Cardiac fibroblast (primary cell): ENCODE measurements at regions not wholly inside any gene's neighbourhood (a gene's known extent, or its start where the extent isn't known, plus 50 kb on each side); places are given as distances from the start of the nearest gene placed in this dataset.

Experiments
- DNase-seq, 2 donors: peaks; one replicate each; pipeline versions ENCODE4 v3.0.0 to v3.0.0-alpha.2; 2010; ENCODE audit warnings: low read depth in 2 of 2
- H3K4me3 ChIP-seq, 2 donors: replicated peaks in 1 of 2; 1 replicate in 1 of 2; 2 replicates in 1 of 2; pipeline ENCODE4 v1.5.1; 2011; ENCODE audit warnings: low read depth in 2 of 2, low read length in 2 of 2, mild to moderate bottlenecking in 2 of 2, moderate library complexity in 1 of 2
- CTCF ChIP-seq: IDR thresholded peaks from one replicate; pipeline ENCODE4 v1.5.1; 2011; ENCODE audit warnings: low read depth, mild to moderate bottlenecking, low read length, inconsistent platforms

- no peak overlapping the region for H3K4me3 ChIP-seq
- no peak for TF ChIP-seq CTCF
- no peak for DNase-seq
Measured at GRCh38 chr7:153402721-153403541, 643.4 kb downstream of the ACTR3B start.

- no peak for DNase-seq
- TF ChIP-seq CTCF: no peak
- H3K4me3 ChIP-seq: no peak overlapping the region
Measured at GRCh38 chr7:153404124-153404523, 644.6 kb downstream of the ACTR3B start.

- DNase-seq: no peak
- TF ChIP-seq CTCF: no peak
- H3K4me3 ChIP-seq: no peak overlapping the region
Measured at GRCh38 chr7:153404781-153405279, 645.3 kb downstream of the ACTR3B start.

- TF ChIP-seq CTCF: no peak
- no peak overlapping the region for H3K4me3 ChIP-seq
- DNase-seq: no peak
Measured at GRCh38 chr7:153405704-153406485, 646.3 kb upstream of the DPP6 start.

- DNase-seq: no peak
- H3K4me3 ChIP-seq: no peak overlapping the region
- no peak for TF ChIP-seq CTCF
Measured at GRCh38 chr7:153406486-153406872, 645.7 kb upstream of the DPP6 start.

- no peak for TF ChIP-seq CTCF
- no peak for DNase-seq
- H3K4me3 ChIP-seq: no peak overlapping the region
Measured at GRCh38 chr7:153407291-153408046, 644.7 kb upstream of the DPP6 start.
